Epithelial cell of proximal tubule (primary cell): ENCODE measurements at regions not wholly inside any gene's neighbourhood (a gene's known extent, or its start where the extent isn't known, plus 50 kb on each side); places are given as distances from the start of the nearest gene placed in this dataset.

Experiments
- DNase-seq: peaks from one replicate; pipeline ENCODE4 v3.0.0-alpha.2; 2011; ENCODE audit warnings: low read depth
- H3K4me3 ChIP-seq: 2 replicates; pipeline ENCODE4 v1.5.1; 2011; ENCODE audit warnings: low read depth, mild to moderate bottlenecking, low read length
- TF ChIP-seq, protein P1 (sequence below): conservative IDR thresholded peaks from 2 replicates; pipeline ENCODE4 v1.5.1; 2012; ENCODE audit warnings: low read depth, mild to moderate bottlenecking, low read length

DNA sequence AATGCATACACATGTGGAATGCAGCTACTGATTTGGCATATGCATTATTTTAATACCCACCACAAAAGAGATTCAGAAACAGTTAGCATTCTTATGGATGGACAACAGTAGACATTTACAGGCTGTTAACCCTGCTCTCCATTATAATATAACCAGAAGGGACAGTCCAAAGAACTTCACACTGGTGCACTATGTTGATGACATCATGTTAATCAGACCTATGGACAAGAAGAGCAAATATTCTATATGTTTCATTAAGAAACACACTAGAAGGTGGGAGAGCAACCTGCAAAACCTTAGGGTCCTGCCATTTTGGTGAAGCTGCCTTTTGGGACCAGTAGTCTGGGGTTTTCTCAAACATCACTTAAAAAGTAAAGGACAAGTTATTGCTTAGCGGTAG is 701.3 kb downstream of the UQCRFS1 start:
- DNase-seq, result no peak
- H3K4me3 ChIP-seq, result no peak overlapping the region

DNA sequence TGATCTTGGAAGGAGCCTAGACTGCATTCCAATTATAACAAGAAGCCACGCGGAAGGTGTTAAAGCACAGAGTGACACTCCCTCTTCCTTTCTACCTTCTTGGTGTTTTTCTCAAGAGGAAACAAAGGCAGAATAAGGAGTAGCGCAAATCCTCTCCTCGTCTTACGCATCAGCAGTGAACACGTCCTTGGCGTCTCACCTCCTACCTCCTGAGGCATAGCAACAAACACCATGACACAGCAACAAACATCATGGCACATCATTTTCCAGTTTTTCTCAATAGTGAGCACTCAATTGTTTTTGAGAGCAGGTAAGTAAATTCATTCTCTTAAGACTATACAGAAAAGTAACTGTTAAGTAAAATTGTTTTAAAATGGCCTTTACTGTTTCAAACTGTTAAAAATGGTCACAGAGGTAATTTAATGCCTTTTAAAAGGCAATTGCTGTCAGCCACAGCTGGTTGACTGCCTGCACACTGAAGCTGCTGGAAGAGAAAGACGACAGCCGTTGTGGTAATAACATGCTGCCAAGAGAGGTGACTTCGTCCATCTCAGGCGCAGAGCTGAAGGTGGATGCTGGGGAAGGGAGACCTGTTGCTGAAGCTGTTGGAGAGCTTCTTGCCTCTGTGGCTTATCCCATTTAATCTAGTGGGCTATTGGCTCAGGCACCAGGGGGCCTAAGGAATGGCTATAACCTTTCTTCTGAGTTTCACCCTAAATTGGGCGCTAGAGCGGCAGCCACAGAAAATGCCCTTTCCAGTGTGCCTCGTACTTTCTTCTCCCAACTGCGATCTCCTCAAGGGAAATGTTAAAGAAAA is 703.7 kb downstream of the UQCRFS1 start:
- TF ChIP-seq, protein P1, sequence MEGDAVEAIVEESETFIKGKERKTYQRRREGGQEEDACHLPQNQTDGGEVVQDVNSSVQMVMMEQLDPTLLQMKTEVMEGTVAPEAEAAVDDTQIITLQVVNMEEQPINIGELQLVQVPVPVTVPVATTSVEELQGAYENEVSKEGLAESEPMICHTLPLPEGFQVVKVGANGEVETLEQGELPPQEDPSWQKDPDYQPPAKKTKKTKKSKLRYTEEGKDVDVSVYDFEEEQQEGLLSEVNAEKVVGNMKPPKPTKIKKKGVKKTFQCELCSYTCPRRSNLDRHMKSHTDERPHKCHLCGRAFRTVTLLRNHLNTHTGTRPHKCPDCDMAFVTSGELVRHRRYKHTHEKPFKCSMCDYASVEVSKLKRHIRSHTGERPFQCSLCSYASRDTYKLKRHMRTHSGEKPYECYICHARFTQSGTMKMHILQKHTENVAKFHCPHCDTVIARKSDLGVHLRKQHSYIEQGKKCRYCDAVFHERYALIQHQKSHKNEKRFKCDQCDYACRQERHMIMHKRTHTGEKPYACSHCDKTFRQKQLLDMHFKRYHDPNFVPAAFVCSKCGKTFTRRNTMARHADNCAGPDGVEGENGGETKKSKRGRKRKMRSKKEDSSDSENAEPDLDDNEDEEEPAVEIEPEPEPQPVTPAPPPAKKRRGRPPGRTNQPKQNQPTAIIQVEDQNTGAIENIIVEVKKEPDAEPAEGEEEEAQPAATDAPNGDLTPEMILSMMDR, result no peak
- no peak for DNase-seq
- no peak overlapping the region for H3K4me3 ChIP-seq

More for the DNA sequence above, 701.3 kb downstream of the UQCRFS1 start:
- TF ChIP-seq, protein P1, result no peak

DNA sequence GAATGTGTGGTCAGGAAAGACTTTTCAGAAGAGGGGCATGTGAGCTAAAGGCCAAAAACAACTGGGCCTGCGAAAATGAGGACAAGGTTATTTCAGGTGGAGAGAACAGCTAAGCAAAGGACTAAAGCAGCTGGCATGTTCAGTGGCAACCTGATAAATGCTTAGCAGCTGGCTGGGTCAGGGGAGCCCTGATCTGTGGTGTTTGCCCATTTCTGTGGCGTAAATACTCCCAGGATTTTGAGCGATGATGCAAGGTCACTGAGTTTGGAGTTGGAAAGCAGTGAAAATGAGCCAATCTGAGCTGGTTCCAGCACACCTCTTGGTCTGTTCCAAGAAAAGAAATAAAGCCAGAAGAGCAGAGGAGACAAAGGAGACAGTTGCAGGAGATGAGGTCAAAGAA is 704.3 kb downstream of the UQCRFS1 start:
- no peak for DNase-seq
- TF ChIP-seq, protein P1, result no peak
- H3K4me3 ChIP-seq, result no peak overlapping the region

DNA sequence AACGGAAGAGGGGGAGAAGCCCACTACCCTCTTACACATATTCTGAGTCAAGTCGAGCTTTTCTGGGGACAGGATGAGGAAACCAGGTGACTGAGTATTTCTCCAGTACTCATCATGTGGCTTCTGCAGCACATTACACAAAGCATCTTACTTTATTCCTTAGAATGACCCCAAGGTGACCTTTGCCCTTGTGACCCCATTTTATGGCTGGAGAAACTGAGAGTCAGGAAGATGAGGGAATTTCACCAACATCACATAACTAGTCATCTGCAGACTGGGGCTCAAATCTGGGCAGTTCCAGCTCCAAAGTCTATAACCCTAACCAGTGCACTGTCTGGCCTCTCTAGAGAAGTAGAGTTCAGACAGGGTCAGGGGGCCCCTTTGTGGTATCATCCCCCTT is 707.0 kb downstream of the UQCRFS1 start:
- no peak overlapping the region for H3K4me3 ChIP-seq
- DNase-seq, result no peak
- TF ChIP-seq, protein P1, result no peak

DNA sequence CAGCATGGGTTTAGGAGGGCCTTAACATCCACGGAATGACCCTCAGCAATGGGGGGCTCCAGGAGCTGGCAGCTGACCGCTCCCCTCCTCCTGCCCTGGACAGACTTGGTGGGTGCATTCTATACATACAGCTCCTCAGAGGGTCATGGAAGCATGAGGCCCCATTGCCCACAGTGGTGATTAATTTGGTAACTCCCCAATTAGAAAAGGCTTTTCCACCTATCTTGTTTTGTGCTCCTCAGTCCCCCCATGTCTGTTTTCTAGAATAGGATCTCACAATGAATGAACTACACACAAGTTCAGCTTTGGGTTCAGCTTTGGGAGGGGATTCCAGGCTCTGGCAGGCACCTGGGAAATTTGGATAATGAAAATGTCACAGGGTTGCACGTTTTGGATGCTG is 707.8 kb downstream of the UQCRFS1 start:
- H3K4me3 ChIP-seq, result no peak overlapping the region
- DNase-seq, result no peak
- TF ChIP-seq, protein P1, result no peak

DNA sequence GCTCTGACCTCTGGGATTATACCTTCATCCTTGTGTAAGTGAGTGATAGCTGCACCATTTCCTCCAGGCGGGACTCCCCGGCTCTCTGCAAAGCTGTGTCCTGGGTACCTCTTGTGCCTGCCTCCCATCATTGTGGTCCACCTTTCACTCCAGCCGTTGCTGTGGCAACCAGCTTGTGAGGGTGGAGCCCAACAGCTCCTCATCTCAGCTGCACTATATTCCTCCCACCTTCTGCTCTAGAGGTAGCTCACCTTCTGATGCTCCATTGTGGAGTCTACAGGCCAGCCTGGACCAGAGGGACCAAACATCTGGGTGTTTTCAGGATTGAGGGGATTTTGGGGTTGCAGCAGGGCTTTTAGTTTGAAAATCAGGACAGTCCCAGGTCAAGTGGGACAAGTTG is 708.2 kb downstream of the UQCRFS1 start:
- no peak overlapping the region for H3K4me3 ChIP-seq
- TF ChIP-seq, protein P1, result no peak
- no peak for DNase-seq

DNA sequence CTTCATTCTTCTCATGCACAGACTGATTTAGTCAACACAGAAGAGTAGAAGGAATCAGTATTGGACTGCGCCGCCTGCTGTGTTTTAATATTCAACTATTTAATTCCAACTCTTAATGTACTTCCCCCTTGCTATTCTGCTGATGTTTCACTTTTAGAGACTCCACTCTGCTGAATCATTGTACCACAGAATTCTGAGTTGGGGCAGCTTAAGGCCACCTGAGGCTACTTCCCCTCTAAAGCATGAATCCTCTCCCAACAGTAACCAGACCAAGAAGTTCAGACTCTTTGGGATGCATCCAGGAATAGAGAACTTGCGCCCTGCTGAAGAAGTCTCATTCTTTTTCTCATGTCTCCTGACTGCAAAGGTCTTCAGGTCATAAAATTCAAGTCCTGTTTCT is 708.8 kb downstream of the UQCRFS1 start:
- DNase-seq, result no peak
- TF ChIP-seq, protein P1, result no peak

More for the DNA sequence above, 708.8 kb downstream of the UQCRFS1 start:
- H3K4me3 ChIP-seq, result no peak overlapping the region
